Activated CD4-positive, alpha-beta T cell treated with anti-CD3 and anti-CD28 coated beads, Interleukin-2, amount 50 U/mL, for 16 hours (primary cell): ENCODE measurements at regions not wholly inside any gene's neighbourhood (a gene's known extent, or its start where the extent isn't known, plus 50 kb on each side); places are given as distances from the start of the nearest gene placed in this dataset.
"Not testable (repeated sequence)": the region's sequence is repeated elsewhere in the genome, so short reads cannot be mapped to it uniquely, and the experiment has no call there.

Source experiments
- DNase-seq: peaks from one replicate; pipeline ENCODE4 v3.0.0-alpha.2; 2020

GRCh38 chr4:135605076-135605475, 1403.5 kb upstream of the PABPC4L start:
- no peak for DNase-seq

- DNase-seq = no peak
These were observed 1402.9 kb upstream of the PABPC4L start for GRCh38 chr4:135604531-135604930.

- DNase-seq = no peak
These were observed 1399.8 kb upstream of the PABPC4L start for GRCh38 chr4:135601351-135601750.

GRCh38 chr4:135598151-135598550, 1396.6 kb upstream of the PABPC4L start:
- DNase-seq = no peak

- DNase-seq = no peak
These were observed 1392.9 kb upstream of the PABPC4L start for GRCh38 chr4:135594521-135594920.

GRCh38 chr4:135575041-135575440, 1373.5 kb upstream of the PABPC4L start:
- no peak for DNase-seq

GRCh38 chr4:135573251-135573650, 1371.7 kb upstream of the PABPC4L start:
- no peak for DNase-seq

- DNase-seq = no peak
These were observed 1362.5 kb upstream of the PABPC4L start for GRCh38 chr4:135564090-135564489.

GRCh38 chr4:135553213-135553612, 1351.6 kb upstream of the PABPC4L start:
- DNase-seq = no peak

- no peak for DNase-seq
These were observed 1350.5 kb upstream of the PABPC4L start for GRCh38 chr4:135552131-135552530.

GRCh38 chr4:135548711-135549110, 1347.1 kb upstream of the PABPC4L start:
- no peak for DNase-seq

- no peak for DNase-seq
These were observed 1344.2 kb upstream of the PABPC4L start for GRCh38 chr4:135545616-135546317.

GRCh38 chr4:135538698-135539097, 1337.1 kb upstream of the PABPC4L start:
- no peak for DNase-seq

GRCh38 chr4:135533053-135533452, 1331.5 kb upstream of the PABPC4L start:
- no peak for DNase-seq

- DNase-seq = no peak
These were observed 1330.5 kb upstream of the PABPC4L start for GRCh38 chr4:135532132-135532531.

GRCh38 chr4:135515295-135515694, 1313.7 kb upstream of the PABPC4L start:
- no peak for DNase-seq

- DNase-seq = no peak
These were observed 1309.0 kb upstream of the PABPC4L start for GRCh38 chr4:135510582-135510981.

GRCh38 chr4:135508006-135508714, 1306.6 kb upstream of the PABPC4L start:
- no peak for DNase-seq

- no peak for DNase-seq
These were observed 1296.1 kb upstream of the PABPC4L start for GRCh38 chr4:135497563-135498152.

GRCh38 chr4:135492439-135492838, 1290.8 kb upstream of the PABPC4L start:
- DNase-seq = no peak

- DNase-seq = no peak
These were observed 1283.8 kb upstream of the PABPC4L start for GRCh38 chr4:135485371-135485770.

GRCh38 chr4:135476272-135476671, 1274.7 kb upstream of the PABPC4L start:
- DNase-seq = no peak

- DNase-seq = no peak
These were observed 1262.7 kb upstream of the PABPC4L start for GRCh38 chr4:135464311-135464710.

- DNase-seq = not testable (repeated sequence)
These were observed 1246.0 kb upstream of the PABPC4L start for GRCh38 chr4:135447598-135447997.
